Activated T-cell treated with anti-CD3 and anti-CD28 coated beads, Interleukin-2, amount 50 U/mL, for 4 hours (primary cell): ENCODE measurements at regions not wholly inside any gene's neighbourhood (a gene's known extent, or its start where the extent isn't known, plus 50 kb on each side); places are given as distances from the start of the nearest gene placed in this dataset.
"Not testable (repeated sequence)": the region's sequence is repeated elsewhere in the genome, so short reads cannot be mapped to it uniquely, and the experiment has no call there.

Experiments used
- ATAC-seq, 2 donors: fragments of 200-7000 bp; cut with Tn5 transposase; one replicate each; pipeline ENCODE4 v1.10.0; 2021
- DNase-seq: peaks from one replicate; pipeline ENCODE4 v3.0.0-alpha.2; 2020
- H3K27me3 Mint-ChIP-seq: one replicate; pipeline ENCODE4 v1.8.0; 2021; ENCODE audit warnings: low read depth, mixed read lengths
- H3K36me3 Mint-ChIP-seq: one replicate; pipeline ENCODE4 v1.8.0; 2022; ENCODE audit warnings: mixed read lengths; ENCODE audit not compliant: insufficient read depth
- H3K4me1 Mint-ChIP-seq: one replicate; pipeline ENCODE4 v1.8.0; 2021; ENCODE audit warnings: low read depth, mixed read lengths
- H3K4me3 Mint-ChIP-seq: one replicate; pipeline ENCODE4 v1.8.0; 2021; ENCODE audit warnings: mild to moderate bottlenecking, moderate library complexity, mixed read lengths
- H3K9me3 Mint-ChIP-seq: one replicate; pipeline ENCODE4 v1.8.0; 2021; ENCODE audit warnings: mixed read lengths

DNA sequence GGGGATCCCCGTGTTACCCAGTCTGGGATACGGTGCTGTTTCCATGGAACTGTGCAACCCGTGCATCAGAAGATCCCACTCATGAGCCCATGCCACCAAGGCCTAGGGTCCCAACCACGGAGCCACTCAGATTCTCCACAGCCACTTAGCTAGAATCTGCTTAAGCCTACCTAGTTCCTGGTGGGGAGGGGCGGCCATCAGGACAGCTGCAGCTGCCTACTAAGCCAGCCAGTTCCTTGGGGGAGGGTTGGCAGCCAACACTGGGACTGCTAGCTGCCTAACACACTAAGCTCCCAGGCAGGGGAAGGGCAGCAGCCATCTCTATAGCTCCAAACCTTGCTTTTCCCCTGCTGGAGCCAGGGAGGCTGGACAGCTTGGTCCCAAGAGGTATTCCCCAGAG lies 549.2 kb upstream of the BRINP3 start:
- Mint-ChIP-seq H3K4me3 (no peak overlapping the region), H3K4me1 (no peaks in the 10 kb centered on the region), H3K9me3 (peaks cover 32% of the 10 kb centered on the region), H3K36me3 (no peaks in the 10 kb centered on the region), H3K27me3 (no peaks in the 10 kb centered on the region)
- DNase-seq (no peak), ATAC-seq (no peak)

DNA sequence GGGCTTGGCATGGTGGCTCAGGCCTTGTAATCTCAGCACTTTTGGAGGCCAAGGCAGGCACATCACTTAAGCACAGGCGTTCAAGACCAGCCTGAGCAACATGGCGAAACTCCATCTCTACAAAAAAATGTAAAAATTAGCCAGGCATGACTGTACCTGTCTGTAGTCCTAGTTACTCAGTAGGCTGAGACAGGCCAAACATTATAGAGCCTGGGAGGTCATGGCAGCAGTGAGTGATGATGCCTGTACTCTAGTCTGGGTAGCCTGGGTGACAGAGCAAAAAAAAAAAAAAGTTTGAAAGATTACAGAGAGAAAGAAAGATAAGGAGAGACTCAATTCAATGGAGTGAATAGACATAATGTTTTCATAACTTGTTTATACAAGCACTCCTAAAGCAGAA lies 556.5 kb upstream of the BRINP3 start:
- peaks cover 15% of the 10 kb centered on the region for H3K9me3 Mint-ChIP-seq

DNA sequence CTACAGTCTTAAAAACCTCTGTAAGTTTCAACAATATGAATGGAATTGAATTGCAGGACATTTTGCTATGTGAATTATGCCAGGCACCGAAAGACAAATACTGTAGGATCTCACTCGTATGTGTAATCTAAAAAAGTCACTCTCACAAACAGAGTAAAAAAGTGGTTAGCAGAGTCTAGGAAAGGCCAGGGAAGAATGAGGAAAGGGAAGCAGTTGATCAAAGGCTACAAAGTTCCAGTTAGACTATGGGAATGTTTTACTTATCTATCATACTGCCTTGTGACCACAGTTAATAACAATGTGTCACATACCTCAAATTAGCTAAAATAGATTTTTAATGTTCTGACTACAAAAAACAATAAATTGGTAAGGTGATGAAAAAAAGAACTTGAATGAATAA lies 565.4 kb upstream of the BRINP3 start:
- H3K4me1 Mint-ChIP-seq = no peaks in the 10 kb centered on the region
- no peak overlapping the region for H3K4me3 Mint-ChIP-seq
- ATAC-seq (no peak), DNase-seq (no peak)
- peaks cover 16% of the 10 kb centered on the region for H3K9me3 Mint-ChIP-seq
- H3K27me3 Mint-ChIP-seq = no peaks in the 10 kb centered on the region
- H3K36me3 Mint-ChIP-seq = no peaks in the 10 kb centered on the region

More for the DNA sequence above, 556.5 kb upstream of the BRINP3 start:
- ATAC-seq = no peak
- no peak for DNase-seq
- Mint-ChIP-seq H3K36me3 (no peaks in the 10 kb centered on the region), H3K27me3 (no peaks in the 10 kb centered on the region), H3K4me3 (no peak overlapping the region), H3K4me1 (no peaks in the 10 kb centered on the region)

DNA sequence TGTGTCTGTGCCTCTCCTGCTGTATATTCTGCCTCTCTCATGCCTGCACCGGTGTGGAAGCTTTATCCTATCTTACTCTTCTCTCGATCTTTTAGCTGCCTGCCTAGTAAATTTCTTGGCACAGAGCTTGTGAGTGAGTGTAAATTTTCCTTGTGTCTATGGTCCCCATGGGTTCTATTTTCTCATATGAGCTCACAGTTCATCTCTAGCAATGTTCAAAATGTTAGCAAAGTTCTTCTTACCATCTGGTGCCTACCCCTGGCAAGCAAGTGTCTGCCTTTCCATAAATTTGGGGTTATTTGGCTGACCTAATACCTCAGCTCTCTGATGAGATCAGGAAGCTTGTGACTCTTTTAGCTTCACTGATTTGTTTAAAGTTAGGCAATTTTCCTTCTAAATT lies 572.1 kb upstream of the BRINP3 start:
- ATAC-seq (no peak), DNase-seq (no peak)
- Mint-ChIP-seq H3K36me3 (no peaks in the 10 kb centered on the region), H3K4me1 (no peaks in the 10 kb centered on the region), H3K4me3 (no peak overlapping the region), H3K27me3 (no peaks in the 10 kb centered on the region), H3K9me3 (peaks cover 31% of the 10 kb centered on the region)

DNA sequence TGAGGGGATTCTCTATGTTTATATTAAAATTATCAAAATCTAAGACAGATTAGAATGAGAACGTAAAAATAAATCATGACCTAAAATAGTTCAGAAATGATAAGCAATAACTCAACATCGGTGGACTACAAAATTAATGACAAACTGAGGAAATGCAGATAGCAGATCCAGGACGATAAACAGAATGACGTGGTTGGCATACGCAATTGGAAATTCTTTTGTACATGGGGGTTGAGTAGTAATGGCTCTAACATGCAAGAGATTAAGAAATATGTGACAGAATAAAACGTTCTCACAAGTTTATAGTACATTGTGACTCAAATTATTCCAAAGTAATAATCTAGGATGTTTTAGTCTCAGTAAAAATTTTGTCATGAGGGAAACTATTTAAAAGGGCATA lies 575.2 kb upstream of the BRINP3 start:
- H3K4me3 Mint-ChIP-seq = no peak overlapping the region
- peaks cover 25% of the 10 kb centered on the region for H3K9me3 Mint-ChIP-seq
- H3K4me1 Mint-ChIP-seq = no peaks in the 10 kb centered on the region
- H3K36me3 Mint-ChIP-seq = no peaks in the 10 kb centered on the region
- no peaks in the 10 kb centered on the region for H3K27me3 Mint-ChIP-seq
- ATAC-seq = no peak
- DNase-seq = no peak

DNA sequence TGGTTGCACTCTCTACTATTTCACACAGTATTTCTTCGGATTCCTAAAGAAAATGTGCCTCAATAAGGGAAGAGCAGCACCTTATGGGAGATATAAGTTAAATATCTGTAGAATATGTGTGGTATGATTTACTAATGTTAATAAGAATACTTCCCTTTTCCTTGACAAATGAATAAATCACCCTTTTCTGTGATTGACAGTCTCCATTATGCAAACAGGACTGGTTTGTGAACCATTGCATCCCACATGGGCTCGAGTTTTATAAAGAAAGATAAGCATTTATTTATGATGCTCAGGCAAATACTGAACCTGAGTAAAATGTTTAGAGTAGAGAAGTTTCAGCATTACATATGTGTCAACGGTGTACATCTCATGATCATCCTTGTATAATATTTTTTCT lies 587.7 kb upstream of the BRINP3 start:
- H3K27me3 Mint-ChIP-seq = no peaks in the 10 kb centered on the region
- peaks cover 21% of the 10 kb centered on the region for H3K9me3 Mint-ChIP-seq
- no peak overlapping the region for H3K4me3 Mint-ChIP-seq
- ATAC-seq = no peak
- no peaks in the 10 kb centered on the region for H3K4me1 Mint-ChIP-seq
- no peak for DNase-seq
- no peaks in the 10 kb centered on the region for H3K36me3 Mint-ChIP-seq

DNA sequence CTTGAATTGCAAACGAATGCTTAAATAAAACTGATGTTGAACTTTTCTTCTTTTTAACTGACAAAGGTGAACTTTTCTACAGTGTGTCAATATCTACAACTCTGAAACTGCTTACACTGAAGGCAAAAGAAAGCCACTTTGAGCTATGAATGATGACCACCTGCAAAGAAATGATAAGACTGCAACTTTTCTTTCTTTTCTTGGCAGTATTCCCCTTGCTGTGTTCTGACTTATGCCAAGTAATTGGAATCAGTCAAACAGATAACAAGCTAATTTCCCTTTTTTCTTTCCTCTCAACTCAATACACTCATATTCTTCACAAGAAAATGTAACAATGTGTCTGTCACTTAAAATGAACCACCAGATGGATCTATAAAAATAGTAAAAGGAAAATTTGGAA lies 588.1 kb upstream of the BRINP3 start:
- Mint-ChIP-seq H3K36me3 (no peaks in the 10 kb centered on the region), H3K9me3 (peaks cover 18% of the 10 kb centered on the region), H3K4me1 (no peaks in the 10 kb centered on the region), H3K27me3 (no peaks in the 10 kb centered on the region), H3K4me3 (no peak overlapping the region)
- ATAC-seq (no peak), DNase-seq (no peak)

DNA sequence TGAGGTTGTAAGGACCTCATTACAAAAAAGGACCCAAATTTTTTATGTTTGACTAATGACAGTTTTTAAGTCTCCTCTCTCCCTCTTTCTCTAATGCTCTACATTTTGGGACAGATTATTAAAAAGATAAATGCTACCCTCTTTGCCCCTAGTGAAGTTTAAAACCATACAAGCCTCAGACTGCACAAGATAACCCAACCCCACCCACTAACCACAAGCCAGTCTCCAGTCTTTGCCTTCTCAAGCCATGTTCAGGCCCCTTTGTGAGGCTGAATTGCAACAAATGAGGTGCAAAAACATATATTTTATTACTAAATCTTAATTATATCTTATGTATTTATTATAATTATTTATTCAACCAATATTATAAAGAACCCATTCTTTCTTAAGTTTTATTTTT lies 597.2 kb upstream of the BRINP3 start:
- no peaks in the 10 kb centered on the region for H3K36me3 Mint-ChIP-seq
- no peak overlapping the region for H3K4me3 Mint-ChIP-seq
- H3K4me1 Mint-ChIP-seq = no peaks in the 10 kb centered on the region
- H3K27me3 Mint-ChIP-seq = no peaks in the 10 kb centered on the region
- peaks cover 4% of the 10 kb centered on the region for H3K9me3 Mint-ChIP-seq
- ATAC-seq = no peak
- no peak for DNase-seq

DNA sequence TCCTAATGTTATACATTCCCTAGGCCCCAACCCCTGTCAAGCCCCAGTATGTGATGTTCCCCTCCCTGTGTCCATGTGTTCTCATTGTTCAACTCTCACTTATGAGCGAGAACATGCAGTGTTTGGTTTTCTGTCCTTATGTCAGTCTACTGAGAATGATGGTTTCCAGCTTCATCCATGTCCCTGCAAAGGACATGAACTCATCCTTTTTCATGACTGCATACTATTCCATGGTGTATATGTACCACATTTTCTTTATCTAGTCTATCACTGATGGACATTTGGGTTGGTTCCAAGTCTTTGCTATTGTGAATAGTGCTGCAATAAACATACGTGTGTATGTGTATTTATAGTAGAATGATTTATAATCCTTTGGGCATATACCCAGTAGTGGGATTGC lies 605.4 kb upstream of the BRINP3 start:
- not testable (repeated sequence) for ATAC-seq, H3K4me1 Mint-ChIP-seq, H3K36me3 Mint-ChIP-seq, H3K27me3 Mint-ChIP-seq, H3K4me3 Mint-ChIP-seq, DNase-seq
- peaks cover 21% of the 10 kb centered on the region for H3K9me3 Mint-ChIP-seq

DNA sequence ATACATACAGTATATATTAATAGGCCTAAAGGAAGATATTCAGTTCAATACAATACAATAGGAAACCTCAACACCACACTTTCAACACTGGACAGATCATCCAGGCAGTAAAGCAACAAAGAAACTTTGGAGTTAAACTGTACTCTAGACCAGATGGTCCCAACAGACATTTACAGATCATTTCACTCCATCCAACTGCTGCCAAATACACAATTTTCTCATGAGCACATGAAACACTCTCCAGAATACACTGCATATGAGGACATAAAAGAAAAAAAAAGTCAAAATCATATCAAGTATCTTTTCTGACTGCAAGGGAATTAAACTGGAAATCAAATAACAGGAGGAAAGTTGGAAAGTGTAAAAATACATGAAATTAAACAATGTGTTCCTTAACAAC lies 607.5 kb upstream of the BRINP3 start:
- DNase-seq = no peak
- H3K9me3 Mint-ChIP-seq = peaks cover 21% of the 10 kb centered on the region
- H3K36me3 Mint-ChIP-seq = no peaks in the 10 kb centered on the region
- ATAC-seq = no peak
- no peaks in the 10 kb centered on the region for H3K27me3 Mint-ChIP-seq
- no peaks in the 10 kb centered on the region for H3K4me1 Mint-ChIP-seq
- H3K4me3 Mint-ChIP-seq = no peak overlapping the region

DNA sequence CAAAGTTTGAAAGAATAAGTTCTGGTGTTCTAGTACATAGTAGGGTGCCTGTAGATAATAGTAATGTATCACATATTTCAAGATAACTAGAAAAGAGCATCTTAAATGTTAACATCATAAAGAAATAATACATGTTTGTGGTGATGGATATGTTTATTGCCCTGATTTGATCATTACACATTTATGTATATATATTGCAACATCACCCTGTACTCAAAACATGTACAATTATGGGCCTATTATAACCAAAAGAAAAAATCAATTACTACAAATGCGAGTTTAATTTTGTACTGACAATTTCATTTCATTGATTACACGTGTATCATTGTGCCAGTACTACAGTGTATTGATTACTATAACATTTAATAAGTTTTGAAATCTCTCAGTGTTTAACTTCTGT lies 609.2 kb upstream of the BRINP3 start:
- Mint-ChIP-seq H3K4me3 (no peak overlapping the region), H3K36me3 (no peaks in the 10 kb centered on the region), H3K4me1 (no peaks in the 10 kb centered on the region), H3K27me3 (no peaks in the 10 kb centered on the region), H3K9me3 (peaks cover 12% of the 10 kb centered on the region)
- ATAC-seq (no peak), DNase-seq (no peak)

DNA sequence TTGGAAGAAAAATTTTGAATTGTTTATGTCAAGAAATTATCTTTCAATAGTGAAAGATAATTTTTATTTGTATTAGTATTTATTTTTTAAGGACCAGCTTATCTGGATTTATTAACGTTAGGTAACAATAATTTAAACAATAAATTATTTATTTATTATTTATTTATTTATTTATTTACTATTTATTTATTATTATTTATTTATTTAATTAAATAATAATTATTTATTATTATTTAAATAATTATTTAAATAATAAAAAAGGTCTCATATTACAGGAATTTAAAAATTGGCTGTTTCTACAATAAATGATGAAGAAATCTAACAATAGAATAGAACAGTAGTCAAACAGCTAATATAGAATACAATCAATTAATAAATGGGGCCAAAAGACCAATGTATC lies 618.7 kb upstream of the BRINP3 start:
- H3K4me3 Mint-ChIP-seq = no peak overlapping the region
- no peaks in the 10 kb centered on the region for H3K4me1 Mint-ChIP-seq
- no peaks in the 10 kb centered on the region for H3K27me3 Mint-ChIP-seq
- ATAC-seq = no peak
- H3K36me3 Mint-ChIP-seq = no peaks in the 10 kb centered on the region
- H3K9me3 Mint-ChIP-seq = peaks cover 8% of the 10 kb centered on the region
- DNase-seq = no peak

DNA sequence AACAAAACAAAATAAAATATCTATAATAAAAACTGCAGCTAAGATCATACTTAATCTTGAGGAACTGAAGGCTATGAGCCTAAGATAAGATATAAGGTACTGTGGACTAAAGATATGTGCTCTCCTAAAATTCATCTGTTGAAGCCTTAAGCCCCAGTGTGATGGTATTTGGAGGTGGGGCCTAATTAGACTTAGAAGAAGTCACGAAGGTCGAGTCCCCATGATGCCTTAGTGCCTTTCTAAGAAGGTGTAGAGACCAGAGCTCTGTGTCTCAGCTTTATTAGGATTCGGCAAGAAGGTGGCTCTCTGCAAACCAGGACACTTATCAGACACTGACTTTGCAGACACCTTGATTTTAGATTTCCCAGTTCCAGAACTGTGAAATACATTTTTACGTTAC lies 622.0 kb upstream of the BRINP3 start:
- no peak for ATAC-seq
- DNase-seq = no peak
- Mint-ChIP-seq H3K27me3 (no peaks in the 10 kb centered on the region), H3K9me3 (peaks cover 5% of the 10 kb centered on the region), H3K4me3 (no peak overlapping the region), H3K36me3 (no peaks in the 10 kb centered on the region), H3K4me1 (no peaks in the 10 kb centered on the region)

DNA sequence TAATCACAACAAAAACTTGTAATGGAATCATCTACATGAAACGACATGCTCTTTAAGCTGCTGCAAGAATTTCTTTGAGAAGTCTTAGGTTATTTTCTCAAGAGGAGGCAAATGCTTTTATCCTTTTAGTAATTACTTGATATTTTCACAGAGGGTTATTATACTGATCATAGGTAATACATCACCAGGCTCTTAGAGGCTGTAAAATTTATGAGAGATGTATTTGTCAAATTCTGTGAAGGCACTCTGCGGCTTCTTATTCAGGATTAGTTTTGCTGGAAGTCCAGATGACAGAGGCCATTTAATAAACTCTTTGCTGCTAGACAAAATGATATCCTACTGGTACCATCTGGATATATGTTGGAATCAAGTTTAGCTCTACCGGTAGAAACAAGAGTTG lies 624.3 kb upstream of the BRINP3 start:
- no peak for ATAC-seq
- Mint-ChIP-seq H3K4me3 (no peak overlapping the region), H3K9me3 (peaks cover 11% of the 10 kb centered on the region)

DNA sequence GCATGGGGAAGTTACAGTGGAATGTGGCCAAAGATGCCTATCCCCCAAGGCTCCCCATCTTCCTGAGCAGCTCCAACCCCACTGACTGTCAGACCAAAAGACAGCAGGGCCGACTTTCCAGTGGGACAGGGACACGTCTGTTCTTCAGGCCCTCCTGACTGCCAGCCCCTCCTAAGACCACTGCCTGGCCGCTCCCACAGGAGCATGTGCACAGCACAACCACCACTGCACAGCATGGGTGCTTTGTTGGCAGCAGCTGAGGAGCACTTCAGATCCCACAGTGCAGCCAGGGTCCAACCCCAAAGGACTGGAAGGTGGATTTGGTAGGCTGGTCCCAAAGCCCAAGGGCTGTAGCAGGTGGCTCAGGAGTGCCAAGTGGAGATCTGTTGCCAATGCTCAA lies 648.3 kb upstream of the BRINP3 start:
- H3K27me3 Mint-ChIP-seq = no peaks in the 10 kb centered on the region
- no peak overlapping the region for H3K4me3 Mint-ChIP-seq
- DNase-seq (no peak), ATAC-seq (no peak)
- no peaks in the 10 kb centered on the region for H3K4me1 Mint-ChIP-seq
- H3K36me3 Mint-ChIP-seq = no peaks in the 10 kb centered on the region
- peaks cover 32% of the 10 kb centered on the region for H3K9me3 Mint-ChIP-seq

More for the DNA sequence above, 624.3 kb upstream of the BRINP3 start:
- no peak for DNase-seq
- Mint-ChIP-seq H3K27me3 (no peaks in the 10 kb centered on the region), H3K4me1 (no peaks in the 10 kb centered on the region), H3K36me3 (no peaks in the 10 kb centered on the region)

DNA sequence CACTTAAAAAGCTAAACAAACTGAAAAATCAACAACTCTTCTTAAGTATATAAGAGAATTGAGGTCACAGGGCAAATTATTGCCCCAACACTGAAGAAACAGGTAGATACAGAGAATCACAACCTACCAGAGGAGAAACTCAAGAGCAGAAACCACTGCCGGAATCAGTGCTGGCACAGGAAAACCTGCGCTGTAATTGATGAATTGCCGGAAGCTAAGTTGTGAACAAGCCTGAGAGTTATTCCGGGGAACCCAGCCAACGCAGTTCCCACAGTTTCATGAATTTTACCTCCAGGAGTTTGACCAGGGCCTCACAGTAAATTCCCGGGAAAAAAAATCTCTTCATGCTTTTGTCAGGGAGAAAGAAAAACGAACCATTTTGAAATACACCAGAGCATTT lies 657.1 kb upstream of the BRINP3 start:
- Mint-ChIP-seq H3K4me3 (no peak overlapping the region), H3K4me1 (no peaks in the 10 kb centered on the region), H3K9me3 (peaks cover 18% of the 10 kb centered on the region), H3K36me3 (no peaks in the 10 kb centered on the region), H3K27me3 (no peaks in the 10 kb centered on the region)
- DNase-seq (no peak), ATAC-seq (no peak)
